GM12865 (cell line): ENCODE measurements at regions not wholly inside any gene's neighbourhood (a gene's known extent, or its start where the extent isn't known, plus 50 kb on each side); places are given as distances from the start of the nearest gene placed in this dataset.

Source experiments
- DNase-seq: peaks from one replicate; pipeline ENCODE4 v3.0.0; 2010; ENCODE audit warnings: low read depth
- H3K4me3 ChIP-seq: 2 replicates; pipeline ENCODE4 v1.5.1; 2011; ENCODE audit warnings: mild to moderate bottlenecking, low read depth, low read length, control low read depth
- TF ChIP-seq, protein P1 (sequence below): IDR thresholded peaks from 2 replicates; pipeline ENCODE4 v1.5.1; 2011; ENCODE audit warnings: low read length, control low read depth, low read depth, inconsistent platforms; ENCODE audit not compliant: insufficient read depth; ENCODE audit errors: missing control alignments

DNA sequence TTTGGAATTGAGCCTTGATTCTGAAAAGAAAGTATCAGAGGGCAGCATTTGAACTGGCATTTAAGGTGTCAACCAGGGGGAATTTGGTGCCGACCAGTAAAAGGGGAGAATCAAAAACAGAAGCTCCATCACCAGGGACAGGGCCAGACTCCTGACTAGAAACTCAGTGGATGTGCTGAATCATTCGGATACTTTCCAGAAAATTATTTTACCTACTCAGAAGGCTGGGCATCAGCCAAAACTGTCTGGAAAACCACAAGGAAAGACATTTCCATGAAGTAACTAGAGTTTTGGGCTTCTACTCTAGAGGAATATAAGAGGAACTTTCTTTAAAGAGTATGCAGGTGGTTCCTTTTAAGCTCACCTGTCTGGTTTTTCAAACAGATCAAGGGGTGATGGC, 756.6 kb downstream of the RNF144A start:
- H3K4me3 ChIP-seq = no peak overlapping the region
- TF ChIP-seq, protein P1, sequence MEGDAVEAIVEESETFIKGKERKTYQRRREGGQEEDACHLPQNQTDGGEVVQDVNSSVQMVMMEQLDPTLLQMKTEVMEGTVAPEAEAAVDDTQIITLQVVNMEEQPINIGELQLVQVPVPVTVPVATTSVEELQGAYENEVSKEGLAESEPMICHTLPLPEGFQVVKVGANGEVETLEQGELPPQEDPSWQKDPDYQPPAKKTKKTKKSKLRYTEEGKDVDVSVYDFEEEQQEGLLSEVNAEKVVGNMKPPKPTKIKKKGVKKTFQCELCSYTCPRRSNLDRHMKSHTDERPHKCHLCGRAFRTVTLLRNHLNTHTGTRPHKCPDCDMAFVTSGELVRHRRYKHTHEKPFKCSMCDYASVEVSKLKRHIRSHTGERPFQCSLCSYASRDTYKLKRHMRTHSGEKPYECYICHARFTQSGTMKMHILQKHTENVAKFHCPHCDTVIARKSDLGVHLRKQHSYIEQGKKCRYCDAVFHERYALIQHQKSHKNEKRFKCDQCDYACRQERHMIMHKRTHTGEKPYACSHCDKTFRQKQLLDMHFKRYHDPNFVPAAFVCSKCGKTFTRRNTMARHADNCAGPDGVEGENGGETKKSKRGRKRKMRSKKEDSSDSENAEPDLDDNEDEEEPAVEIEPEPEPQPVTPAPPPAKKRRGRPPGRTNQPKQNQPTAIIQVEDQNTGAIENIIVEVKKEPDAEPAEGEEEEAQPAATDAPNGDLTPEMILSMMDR = no peak
- DNase-seq = no peak

DNA sequence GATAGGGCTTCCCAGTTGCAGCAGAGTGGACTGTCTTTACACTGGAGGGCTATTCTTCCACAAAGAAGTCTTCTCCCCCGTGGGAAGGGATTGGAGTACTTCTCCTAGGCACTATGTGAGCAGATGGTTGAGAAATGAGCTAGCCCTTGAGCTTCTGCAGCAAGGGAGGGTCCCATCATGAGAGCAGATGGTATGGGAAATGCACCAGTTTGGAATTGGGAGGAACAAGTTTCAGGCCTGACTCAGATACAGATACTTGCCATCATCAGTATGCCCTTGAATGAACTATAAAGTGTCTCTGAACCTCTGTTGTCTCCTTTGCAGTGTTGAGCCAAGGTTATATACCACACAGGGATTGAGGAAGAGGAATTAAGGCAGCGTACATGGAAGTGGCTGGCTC, 757.4 kb downstream of the RNF144A start:
- DNase-seq = no peak
- no peak overlapping the region for H3K4me3 ChIP-seq
- TF ChIP-seq, protein P1 = no peak

DNA sequence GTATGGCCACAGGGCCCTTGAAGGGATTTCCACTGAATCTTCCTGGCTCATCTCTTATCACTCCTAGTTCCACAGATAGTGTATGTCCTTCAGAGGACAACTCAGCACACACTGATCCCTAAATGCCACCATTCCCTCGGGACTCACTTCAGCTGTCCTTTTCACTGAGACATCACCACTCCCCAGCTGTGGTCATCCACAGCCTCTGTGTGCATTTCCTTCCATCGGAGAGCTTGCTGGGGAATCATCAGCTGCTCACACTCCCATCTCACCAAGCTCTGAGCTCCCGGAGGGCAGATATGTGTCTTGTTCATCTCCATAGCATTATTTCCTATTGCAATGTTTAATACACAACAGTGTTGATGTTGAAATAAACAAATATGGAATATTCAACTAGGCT, 759.5 kb downstream of the RNF144A start:
- H3K4me3 ChIP-seq = no peak overlapping the region
- DNase-seq = no peak
- TF ChIP-seq, protein P1 = no peak

DNA sequence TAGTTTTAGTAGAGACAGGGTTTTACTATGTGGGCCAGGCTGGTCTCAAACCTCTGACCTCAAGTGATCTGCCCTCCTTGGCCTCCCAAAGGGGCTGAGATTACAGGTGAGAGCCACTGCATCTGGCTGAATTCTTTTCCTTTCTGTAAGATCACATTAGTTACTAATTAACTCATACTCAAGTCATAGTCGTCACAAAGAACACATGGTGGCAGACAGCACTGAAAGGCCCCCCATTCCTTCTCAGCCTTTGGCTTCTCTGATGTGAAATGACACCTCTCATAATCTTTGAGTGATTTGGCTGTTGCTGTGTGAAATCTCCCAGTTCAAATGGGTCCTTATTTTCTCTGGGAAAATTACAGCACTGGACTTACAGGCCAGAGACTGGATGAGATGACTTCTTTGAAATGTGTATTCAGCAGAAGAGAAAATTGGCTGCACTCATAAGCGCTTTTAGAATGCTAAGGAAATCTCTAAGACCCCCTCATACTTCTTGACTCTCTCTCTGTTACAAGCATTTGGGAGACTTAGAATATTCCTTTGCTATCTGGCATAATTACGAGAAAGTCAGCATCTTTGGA, 764.8 kb downstream of the RNF144A start:
- no peak for DNase-seq
- TF ChIP-seq, protein P1 = no peak
- no peak overlapping the region for H3K4me3 ChIP-seq

DNA sequence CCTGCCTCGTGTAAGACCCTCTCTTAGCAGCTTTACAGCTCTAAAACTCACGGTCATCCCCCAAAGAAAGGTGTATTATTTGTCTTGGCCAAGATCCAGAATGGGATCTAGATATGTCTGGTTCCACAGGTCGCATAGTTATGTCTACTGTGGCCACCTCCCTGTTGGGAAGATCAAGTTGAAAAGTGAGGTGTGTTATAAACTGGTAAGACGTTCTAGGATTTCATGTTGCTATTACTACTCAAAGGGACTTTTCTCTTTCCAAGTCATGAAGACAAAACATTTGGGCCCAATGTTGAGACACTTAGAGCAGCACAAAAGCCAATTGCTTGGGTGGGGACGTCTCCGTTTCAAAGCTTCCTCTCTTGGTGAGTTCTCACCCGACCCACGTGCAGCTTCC, 766.0 kb downstream of the RNF144A start:
- H3K4me3 ChIP-seq = no peak overlapping the region
- TF ChIP-seq, protein P1 = no peak
- DNase-seq = no peak

DNA sequence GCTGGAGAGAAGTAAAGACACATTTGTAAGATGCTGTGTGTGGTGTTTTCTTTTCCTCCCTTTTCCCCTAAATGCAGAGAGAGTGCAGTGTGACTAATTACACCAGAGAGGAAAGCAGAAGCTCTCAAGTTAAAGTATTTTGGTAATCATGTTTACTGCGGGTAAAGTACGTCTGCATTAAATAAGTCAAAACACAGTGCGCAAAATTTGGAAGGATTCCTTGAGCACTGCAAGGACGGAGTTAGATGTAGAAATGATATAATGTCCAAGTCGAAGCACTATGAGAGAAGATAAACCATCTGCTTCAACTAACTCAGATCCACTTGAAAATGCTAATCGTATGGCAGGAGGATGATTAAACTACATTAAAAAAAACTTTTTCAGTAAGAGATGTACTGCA, 766.5 kb downstream of the RNF144A start:
- no peak for DNase-seq
- H3K4me3 ChIP-seq = no peak overlapping the region
- TF ChIP-seq, protein P1 = no peak

DNA sequence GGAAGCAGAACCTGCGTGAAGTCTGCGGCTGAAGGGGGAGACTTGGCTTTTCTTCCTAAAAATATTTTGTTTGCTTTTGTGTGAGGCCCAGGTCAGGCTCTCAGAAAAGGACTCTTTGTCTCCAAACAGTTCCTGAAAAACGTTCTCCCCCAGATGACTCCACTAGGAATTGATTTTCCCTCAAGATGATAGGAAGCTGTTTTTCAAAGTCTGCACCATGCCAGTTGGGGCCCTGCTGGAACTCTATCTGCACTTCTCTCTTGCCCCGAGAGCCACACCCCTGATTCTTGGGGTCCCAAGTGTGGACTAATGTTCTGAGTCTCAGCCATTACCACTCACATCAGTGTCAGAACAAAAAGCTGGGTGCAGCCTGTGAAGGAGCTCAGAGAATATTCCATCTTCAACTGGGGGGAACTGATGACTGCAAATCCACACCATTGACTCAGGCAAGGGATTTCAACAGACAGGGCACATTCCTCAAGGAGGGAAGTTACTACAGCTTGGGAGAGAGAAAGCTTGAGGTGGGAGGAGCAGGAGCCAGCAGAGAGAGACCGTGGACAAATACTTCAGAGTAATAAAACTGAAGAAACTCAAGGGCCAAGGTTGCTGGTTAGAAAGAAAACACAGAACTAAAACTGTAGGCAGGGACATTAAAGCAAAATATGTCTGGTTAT, 768.3 kb downstream of the RNF144A start:
- H3K4me3 ChIP-seq = no peak overlapping the region
- DNase-seq = no peak
- TF ChIP-seq, protein P1 = no peak
